ENCODE measurements at regions not wholly inside any gene's neighbourhood (a gene's known extent, or its start where the extent isn't known, plus 50 kb on each side); places are given as distances from the start of the nearest gene placed in this dataset.

DNA sequence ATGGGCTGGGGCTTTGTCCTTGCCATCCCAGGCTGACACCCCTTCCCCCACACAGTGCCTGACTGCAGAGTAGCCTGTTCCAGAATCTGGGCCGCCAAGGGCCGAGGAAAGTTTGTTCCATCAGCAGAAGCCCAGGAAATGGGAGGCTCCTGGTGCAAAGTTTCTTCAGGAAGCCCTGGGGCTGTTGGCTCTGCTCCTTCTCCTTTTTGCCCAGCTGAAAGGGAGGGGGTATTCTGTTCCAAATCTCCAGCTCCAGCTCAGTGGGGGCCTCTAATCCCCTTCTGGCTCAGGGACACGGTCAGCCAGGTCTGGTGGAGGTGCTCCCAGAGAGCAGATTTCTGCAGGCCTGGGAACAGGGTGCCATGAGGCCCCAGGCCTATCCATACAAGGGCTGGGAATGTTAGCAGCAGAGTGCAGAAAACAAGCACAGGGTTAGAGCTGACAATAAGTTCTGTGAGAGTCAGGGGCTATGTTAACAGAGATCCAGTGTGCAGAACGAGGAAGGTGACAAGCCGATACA lies 399.5 kb downstream of the RPS24 start:
- BruUV-seq (replicated peaks), result no TSS peak
- intact Hi-C loops (cut with micrococcal nuclease; ENCODE audit: unreplicated experiment), result loop anchor here (10.0 kb wide), 1 partner anchor 632 kb away; the partner anchor contains the start of gene ZMIZ1
- no peak for DNase-seq
- Mint-ChIP-seq H3K4me1 (ENCODE audit: low read depth, unreplicated experiment) (no peaks in the 10 kb centered on the region), H3K9me3 (ENCODE audit: low read depth, unreplicated experiment) (no peaks in the 10 kb centered on the region), H3K27ac (ENCODE audit: unreplicated experiment) (no peak overlapping the region), H3K27me3 (ENCODE audit: unreplicated experiment) (peaks cover 100% of the 10 kb centered on the region), H3K4me3 (ENCODE audit: low read depth, unreplicated experiment) (no peak overlapping the region), H3K36me3 (ENCODE audit: insufficient read depth, unreplicated experiment) (no peaks in the 10 kb centered on the region)
- CTCF ChIA-PET, result no interaction called here
- TF ChIP-seq, protein P1, sequence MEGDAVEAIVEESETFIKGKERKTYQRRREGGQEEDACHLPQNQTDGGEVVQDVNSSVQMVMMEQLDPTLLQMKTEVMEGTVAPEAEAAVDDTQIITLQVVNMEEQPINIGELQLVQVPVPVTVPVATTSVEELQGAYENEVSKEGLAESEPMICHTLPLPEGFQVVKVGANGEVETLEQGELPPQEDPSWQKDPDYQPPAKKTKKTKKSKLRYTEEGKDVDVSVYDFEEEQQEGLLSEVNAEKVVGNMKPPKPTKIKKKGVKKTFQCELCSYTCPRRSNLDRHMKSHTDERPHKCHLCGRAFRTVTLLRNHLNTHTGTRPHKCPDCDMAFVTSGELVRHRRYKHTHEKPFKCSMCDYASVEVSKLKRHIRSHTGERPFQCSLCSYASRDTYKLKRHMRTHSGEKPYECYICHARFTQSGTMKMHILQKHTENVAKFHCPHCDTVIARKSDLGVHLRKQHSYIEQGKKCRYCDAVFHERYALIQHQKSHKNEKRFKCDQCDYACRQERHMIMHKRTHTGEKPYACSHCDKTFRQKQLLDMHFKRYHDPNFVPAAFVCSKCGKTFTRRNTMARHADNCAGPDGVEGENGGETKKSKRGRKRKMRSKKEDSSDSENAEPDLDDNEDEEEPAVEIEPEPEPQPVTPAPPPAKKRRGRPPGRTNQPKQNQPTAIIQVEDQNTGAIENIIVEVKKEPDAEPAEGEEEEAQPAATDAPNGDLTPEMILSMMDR (IDR thresholded peaks at IDR 0.05; ENCODE audit: unreplicated experiment), result no peak

DNA sequence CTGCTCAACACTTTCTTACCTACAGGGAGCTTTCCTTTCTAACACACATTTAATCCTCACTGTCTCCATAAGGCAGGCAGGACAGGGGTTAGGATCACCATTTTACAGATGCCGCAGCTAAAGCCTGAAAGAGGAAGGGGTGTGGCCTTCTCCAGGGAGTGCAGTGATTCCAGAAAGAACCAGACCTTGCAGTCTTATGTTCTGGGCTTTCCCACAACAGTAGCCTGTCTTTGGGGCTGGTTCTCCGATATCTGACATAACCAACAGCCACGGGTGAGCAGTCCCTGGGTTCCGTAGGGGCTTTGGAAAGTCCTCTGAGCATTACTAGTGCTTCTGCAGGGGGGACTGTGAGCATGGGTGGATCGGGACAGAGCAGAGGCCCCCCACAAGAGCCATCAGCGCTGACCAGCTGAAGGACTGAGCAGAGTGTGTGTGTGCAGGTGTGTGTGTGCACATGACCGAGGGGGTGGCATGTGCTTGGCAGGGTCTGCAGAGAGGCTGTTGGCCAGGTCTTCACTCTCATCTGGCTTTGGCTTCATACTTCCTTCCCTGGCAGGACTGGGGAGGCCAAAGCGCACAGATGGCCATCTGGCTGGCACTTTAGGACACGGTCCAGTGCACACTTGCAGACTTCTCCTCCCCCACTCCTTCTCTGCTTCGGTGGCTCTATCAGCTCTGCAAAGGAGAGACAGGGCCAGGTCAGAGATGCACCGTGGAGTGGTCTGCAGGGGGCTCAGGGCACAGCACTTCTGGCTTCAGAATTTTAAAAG lies 400.3 kb downstream of the RPS24 start:
- no peaks in the 10 kb centered on the region for H3K36me3 Mint-ChIP-seq (ENCODE audit: insufficient read depth, unreplicated experiment)
- H3K27me3 Mint-ChIP-seq (ENCODE audit: unreplicated experiment), result peaks cover 99% of the 10 kb centered on the region
- no peak for DNase-seq
- TF ChIP-seq, protein P1 (IDR thresholded peaks at IDR 0.05; ENCODE audit: unreplicated experiment), result no peak
- no peaks in the 10 kb centered on the region for H3K9me3 Mint-ChIP-seq (ENCODE audit: low read depth, unreplicated experiment)
- intact Hi-C loops (cut with micrococcal nuclease; ENCODE audit: unreplicated experiment), result loop anchor here (10.0 kb wide), 1 partner anchor 631 kb away; the partner anchor contains the start of gene ZMIZ1
- H3K4me3 Mint-ChIP-seq (ENCODE audit: low read depth, unreplicated experiment), result no peak overlapping the region
- CTCF ChIA-PET, result interaction anchor here (0.5 to 0.6 kb wide), 2 partner anchors 768 to 1350 kb away, joined by 3 to 4 read pairs; no protein-coding TSS in a partner anchor
- no peak overlapping the region for H3K27ac Mint-ChIP-seq (ENCODE audit: unreplicated experiment)
- BruUV-seq (replicated peaks), result no TSS peak
- H3K4me1 Mint-ChIP-seq (ENCODE audit: low read depth, unreplicated experiment), result no peaks in the 10 kb centered on the region

DNA sequence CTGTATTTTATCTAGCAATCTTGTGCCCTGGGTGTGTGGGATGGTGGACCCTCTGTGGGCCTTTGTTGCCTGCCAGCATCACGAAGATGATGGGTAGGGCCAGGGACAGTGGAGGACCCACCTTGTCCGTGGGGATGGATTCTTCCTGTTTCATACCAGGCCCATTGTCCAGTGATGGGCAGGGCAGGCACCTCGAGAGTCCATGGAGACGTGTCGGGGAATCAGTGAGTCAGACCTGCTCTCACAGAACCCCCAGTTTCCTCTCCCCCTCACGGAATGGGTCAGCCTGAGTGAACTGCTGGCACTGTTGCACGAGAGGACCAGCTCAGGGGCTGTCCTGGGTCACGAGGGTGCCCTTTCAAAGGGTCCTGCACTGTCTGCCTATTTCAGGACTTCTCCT lies 401.2 kb downstream of the RPS24 start:
- intact Hi-C loops (cut with micrococcal nuclease; ENCODE audit: unreplicated experiment), result loop anchor here (10.0 kb wide), 1 partner anchor 630 kb away; the partner anchor contains the start of gene ZMIZ1
- CTCF ChIA-PET, result interaction anchor here (0.5 kb wide), 1 partner anchor 767 kb away, joined by 4 read pairs; no protein-coding TSS in a partner anchor
- peaks cover 99% of the 10 kb centered on the region for H3K27me3 Mint-ChIP-seq (ENCODE audit: unreplicated experiment)

DNA sequence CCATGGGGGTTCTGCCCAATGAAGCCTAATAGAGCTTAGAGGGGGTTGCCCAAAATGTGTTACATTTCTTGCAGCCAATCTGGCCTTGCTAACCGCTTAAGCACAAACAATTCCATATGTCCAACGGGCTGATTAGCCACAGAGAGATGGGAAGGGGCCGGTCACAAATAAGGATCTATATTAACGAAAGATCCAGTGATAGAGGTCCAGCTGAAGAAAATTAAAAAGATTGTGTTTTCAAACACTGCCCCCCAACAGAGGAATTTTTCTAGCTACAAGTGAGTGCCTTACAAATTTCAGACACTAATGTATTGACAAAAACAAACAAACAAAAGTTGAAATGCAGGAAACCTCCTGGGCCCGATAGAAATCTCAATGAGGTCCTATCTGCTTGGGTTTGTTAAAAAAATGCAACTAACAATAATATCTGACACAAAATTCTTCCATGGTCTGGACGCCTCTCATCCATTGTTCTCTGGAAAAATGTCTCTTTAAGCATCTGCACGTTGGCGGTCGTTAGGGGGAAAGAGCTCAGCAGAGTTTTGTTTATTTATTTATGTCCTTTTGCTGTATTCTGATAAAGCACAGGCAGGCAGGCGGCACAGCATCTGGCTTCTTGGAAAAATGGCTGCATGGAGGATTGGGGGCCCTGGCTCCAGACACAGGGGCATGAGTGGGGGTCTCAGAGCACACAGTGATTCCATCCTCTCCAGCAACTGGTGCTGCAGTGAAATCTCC lies 402.0 kb downstream of the RPS24 start:
- H3K4me3 Mint-ChIP-seq (ENCODE audit: low read depth, unreplicated experiment), result no peak overlapping the region
- no peaks in the 10 kb centered on the region for H3K4me1 Mint-ChIP-seq (ENCODE audit: low read depth, unreplicated experiment)
- no peak overlapping the region for H3K27ac Mint-ChIP-seq (ENCODE audit: unreplicated experiment)
- BruUV-seq (replicated peaks), result no TSS peak
- DNase-seq, result no peak
- TF ChIP-seq, protein P1 (IDR thresholded peaks at IDR 0.05; ENCODE audit: unreplicated experiment), result no peak
- no peaks in the 10 kb centered on the region for H3K36me3 Mint-ChIP-seq (ENCODE audit: insufficient read depth, unreplicated experiment)
- intact Hi-C loops (cut with micrococcal nuclease; ENCODE audit: unreplicated experiment), result loop anchor here (10.0 kb wide), 1 partner anchor 629 kb away; the partner anchor contains the start of gene ZMIZ1
- CTCF ChIA-PET, result no interaction called here
- peaks cover 95% of the 10 kb centered on the region for H3K27me3 Mint-ChIP-seq (ENCODE audit: unreplicated experiment)
- no peaks in the 10 kb centered on the region for H3K9me3 Mint-ChIP-seq (ENCODE audit: low read depth, unreplicated experiment)

More for the DNA sequence above, 401.2 kb downstream of the RPS24 start:
- Mint-ChIP-seq H3K4me1 (ENCODE audit: low read depth, unreplicated experiment) (no peaks in the 10 kb centered on the region), H3K4me3 (ENCODE audit: low read depth, unreplicated experiment) (no peak overlapping the region), H3K9me3 (ENCODE audit: low read depth, unreplicated experiment) (no peaks in the 10 kb centered on the region), H3K27ac (ENCODE audit: unreplicated experiment) (no peak overlapping the region), H3K36me3 (ENCODE audit: insufficient read depth, unreplicated experiment) (no peaks in the 10 kb centered on the region)
- no peak for DNase-seq
- no TSS peak for BruUV-seq (replicated peaks)
- TF ChIP-seq, protein P1 (IDR thresholded peaks at IDR 0.05; ENCODE audit: unreplicated experiment), result no peak
